ENCODE measurements at regions not wholly inside any gene's neighbourhood (a gene's known extent, or its start where the extent isn't known, plus 50 kb on each side); places are given as distances from the start of the nearest gene placed in this dataset.

GRCh38 chr2:145404690-145405089 is 884.8 kb upstream of the ZEB2 start:
- no peak overlapping the region for H3K4me3 ChIP-seq (ENCODE audit: low read length in 3 of 3)
- no peaks in the 10 kb centered on the region for H3K36me3 ChIP-seq (ENCODE audit: control insufficient read depth in 2 of 3, insufficient read depth in 3 of 3, low read length in 3 of 3)
- intact Hi-C loops (cut with DNase I): no loop called here
- no peak for TF ChIP-seq CTCF (IDR thresholded peaks at IDR 0.05; ENCODE audit: borderline replicate concordance, extremely low read depth, insufficient read depth)
- no peaks in the 10 kb centered on the region for H3K9me3 ChIP-seq (ENCODE audit: control insufficient read depth in 2 of 3, insufficient read depth in 1 of 3, low read length in 3 of 3)
- FAIRE-seq (no peak), DNase-seq (no peak)
- no peak overlapping the region for H3K27ac ChIP-seq (ENCODE audit: low read depth in 2 of 2, low read length in 2 of 2)
- no peaks in the 10 kb centered on the region for H3K4me1 ChIP-seq (ENCODE audit: control insufficient read depth in 2 of 3, insufficient read depth in 2 of 3, low read depth in 1 of 3, low read length in 3 of 3)
- no peaks in the 10 kb centered on the region for H3K27me3 ChIP-seq (ENCODE audit: control insufficient read depth, insufficient read depth, low read length)
- no peak overlapping the region for H3K9ac ChIP-seq (ENCODE audit: low read length in 3 of 3)

GRCh38 chr2:145402706-145403277 is 882.9 kb upstream of the ZEB2 start:
- Histone ChIP-seq H3K9me3 (ENCODE audit: control insufficient read depth in 2 of 3, insufficient read depth in 1 of 3, low read length in 3 of 3) (no peaks in the 10 kb centered on the region), H3K27ac (ENCODE audit: low read depth in 2 of 2, low read length in 2 of 2) (no peak overlapping the region), H3K36me3 (ENCODE audit: control insufficient read depth in 2 of 3, insufficient read depth in 3 of 3, low read length in 3 of 3) (no peaks in the 10 kb centered on the region), H3K27me3 (ENCODE audit: control insufficient read depth, insufficient read depth, low read length) (no peaks in the 10 kb centered on the region), H3K4me3 (ENCODE audit: low read length in 3 of 3) (no peak overlapping the region), H3K9ac (ENCODE audit: low read length in 3 of 3) (no peak overlapping the region), H3K4me1 (ENCODE audit: control insufficient read depth in 2 of 3, insufficient read depth in 2 of 3, low read depth in 1 of 3, low read length in 3 of 3) (no peaks in the 10 kb centered on the region)
- no peak for TF ChIP-seq CTCF (IDR thresholded peaks at IDR 0.05; ENCODE audit: borderline replicate concordance, extremely low read depth, insufficient read depth)
- FAIRE-seq (no peak), DNase-seq (no peak)
- intact Hi-C loops (cut with DNase I): no loop called here

- Histone ChIP-seq H3K36me3 (ENCODE audit: control insufficient read depth in 2 of 3, insufficient read depth in 3 of 3, low read length in 3 of 3) (no peaks in the 10 kb centered on the region), H3K9ac (ENCODE audit: low read length in 3 of 3) (no peak overlapping the region), H3K4me1 (ENCODE audit: control insufficient read depth in 2 of 3, insufficient read depth in 2 of 3, low read depth in 1 of 3, low read length in 3 of 3) (no peaks in the 10 kb centered on the region), H3K27me3 (ENCODE audit: control insufficient read depth, insufficient read depth, low read length) (no peaks in the 10 kb centered on the region), H3K4me3 (ENCODE audit: low read length in 3 of 3) (no peak overlapping the region), H3K9me3 (ENCODE audit: control insufficient read depth in 2 of 3, insufficient read depth in 1 of 3, low read length in 3 of 3) (no peaks in the 10 kb centered on the region), H3K27ac (ENCODE audit: low read depth in 2 of 2, low read length in 2 of 2) (no peak overlapping the region)
- intact Hi-C loops (cut with DNase I): no loop called here
- no peak for FAIRE-seq
- DNase-seq: no peak
- no peak for TF ChIP-seq CTCF (IDR thresholded peaks at IDR 0.05; ENCODE audit: borderline replicate concordance, extremely low read depth, insufficient read depth)
Measured at GRCh38 chr2:145399131-145399530, 879.2 kb upstream of the ZEB2 start.

- Histone ChIP-seq H3K27ac (ENCODE audit: low read depth in 2 of 2, low read length in 2 of 2) (no peak overlapping the region), H3K4me3 (ENCODE audit: low read length in 3 of 3) (no peak overlapping the region), H3K36me3 (ENCODE audit: control insufficient read depth in 2 of 3, insufficient read depth in 3 of 3, low read length in 3 of 3) (no peaks in the 10 kb centered on the region), H3K4me1 (ENCODE audit: control insufficient read depth in 2 of 3, insufficient read depth in 2 of 3, low read depth in 1 of 3, low read length in 3 of 3) (no peaks in the 10 kb centered on the region), H3K27me3 (ENCODE audit: control insufficient read depth, insufficient read depth, low read length) (no peaks in the 10 kb centered on the region), H3K9me3 (ENCODE audit: control insufficient read depth in 2 of 3, insufficient read depth in 1 of 3, low read length in 3 of 3) (no peaks in the 10 kb centered on the region), H3K9ac (ENCODE audit: low read length in 3 of 3) (no peak overlapping the region)
- intact Hi-C loops (cut with DNase I): no loop called here
- DNase-seq: no peak
- no peak for FAIRE-seq
- TF ChIP-seq CTCF (IDR thresholded peaks at IDR 0.05; ENCODE audit: borderline replicate concordance, extremely low read depth, insufficient read depth): no peak
Measured at GRCh38 chr2:145394181-145394580, 874.3 kb upstream of the ZEB2 start.

Measured in kidney (tissue), 13 donors.